ENCODE measurements at regions not wholly inside any gene's neighbourhood (a gene's known extent, or its start where the extent isn't known, plus 50 kb on each side); places are given as distances from the start of the nearest gene placed in this dataset.

DNA sequence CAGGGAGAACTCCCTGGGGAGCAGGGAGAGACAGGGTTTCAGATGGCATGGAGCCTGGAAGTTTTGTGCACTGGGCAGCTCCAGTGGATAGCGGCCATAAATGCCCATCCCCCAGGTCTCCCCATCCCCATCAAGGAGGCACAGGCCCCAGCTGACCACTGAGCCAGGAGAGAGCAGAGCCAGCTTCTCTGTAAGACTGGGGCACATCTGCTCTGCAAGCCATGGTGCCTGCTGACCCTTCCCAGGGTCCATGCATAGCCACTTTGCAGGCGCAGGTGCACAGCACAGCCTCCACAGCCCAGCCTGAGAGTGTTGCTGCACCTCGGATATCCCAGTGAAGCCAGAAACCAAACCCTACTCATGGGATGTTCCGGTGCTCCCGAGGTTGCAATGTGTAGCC lies 206.3 kb upstream of the SPANXN4 start:
- TF ChIP-seq, protein P1, sequence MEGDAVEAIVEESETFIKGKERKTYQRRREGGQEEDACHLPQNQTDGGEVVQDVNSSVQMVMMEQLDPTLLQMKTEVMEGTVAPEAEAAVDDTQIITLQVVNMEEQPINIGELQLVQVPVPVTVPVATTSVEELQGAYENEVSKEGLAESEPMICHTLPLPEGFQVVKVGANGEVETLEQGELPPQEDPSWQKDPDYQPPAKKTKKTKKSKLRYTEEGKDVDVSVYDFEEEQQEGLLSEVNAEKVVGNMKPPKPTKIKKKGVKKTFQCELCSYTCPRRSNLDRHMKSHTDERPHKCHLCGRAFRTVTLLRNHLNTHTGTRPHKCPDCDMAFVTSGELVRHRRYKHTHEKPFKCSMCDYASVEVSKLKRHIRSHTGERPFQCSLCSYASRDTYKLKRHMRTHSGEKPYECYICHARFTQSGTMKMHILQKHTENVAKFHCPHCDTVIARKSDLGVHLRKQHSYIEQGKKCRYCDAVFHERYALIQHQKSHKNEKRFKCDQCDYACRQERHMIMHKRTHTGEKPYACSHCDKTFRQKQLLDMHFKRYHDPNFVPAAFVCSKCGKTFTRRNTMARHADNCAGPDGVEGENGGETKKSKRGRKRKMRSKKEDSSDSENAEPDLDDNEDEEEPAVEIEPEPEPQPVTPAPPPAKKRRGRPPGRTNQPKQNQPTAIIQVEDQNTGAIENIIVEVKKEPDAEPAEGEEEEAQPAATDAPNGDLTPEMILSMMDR (IDR thresholded peaks at IDR 0.05 in 8 of 11, conservative IDR thresholded peaks at IDR 0.05 in 3 of 11) = no peak
- TF ChIP-seq POLR2A (IDR thresholded peaks at IDR 0.05) (no peak), POLR2AphosphoS5 (IDR thresholded peaks at IDR 0.05) (no peak)

Measured in spleen (tissue), 7 donors.